BJ (cell line): ENCODE measurements at regions not wholly inside any gene's neighbourhood (a gene's known extent, or its start where the extent isn't known, plus 50 kb on each side); places are given as distances from the start of the nearest gene placed in this dataset.

Source experiments
- CTCF ChIA-PET: fragments of 350-600 bp; formaldehyde crosslinking; extraction: SDS; loops from one replicate; lab custom pipeline; 2021; ENCODE audit warnings: antibody characterized with exemption, inconsistent platforms; lab: Yijun Ruan, JAX
- POLR2A ChIA-PET: fragments of 300-600 bp; sonication (Branson Sonifier 250); formaldehyde crosslinking; extraction: SDS; loops from one replicate; lab custom pipeline; 2021; ENCODE audit warnings: antibody characterized with exemption; lab: Charles Lee
- DNase-seq: peaks from one replicate; pipeline ENCODE4 v3.0.0-alpha.2; 2011; ENCODE audit warnings: low read depth
- H3K27me3 ChIP-seq: 2 replicates; pipeline ENCODE4 v1.6.0; 2011; ENCODE audit warnings: low read length; ENCODE audit not compliant: control insufficient read depth, insufficient read depth
- H3K36me3 ChIP-seq: 2 replicates; pipeline ENCODE4 v1.5.1; 2011; ENCODE audit warnings: low read length; ENCODE audit not compliant: control insufficient read depth, insufficient read depth
- H3K4me3 ChIP-seq: 2 replicates; pipeline ENCODE4 v1.5.1; 2011; ENCODE audit warnings: low read depth, mild to moderate bottlenecking, control low read depth, low read length
- CTCF ChIP-seq: IDR thresholded peaks from 2 replicates; pipeline ENCODE4 v1.5.1; 2011; ENCODE audit warnings: low read depth, mild to moderate bottlenecking, control low read depth, inconsistent platforms, low read length, moderate library complexity; ENCODE audit not compliant: insufficient read depth

GRCh38 chr7:52309631-52310030 is 725.8 kb upstream of the POM121L12 start:
- ChIA-PET POLR2A (no interaction called here), CTCF (no interaction called here)
- no peaks in the 10 kb centered on the region for H3K36me3 ChIP-seq
- no peak for TF ChIP-seq CTCF
- H3K4me3 ChIP-seq, result no peak overlapping the region
- no peak for DNase-seq
- H3K27me3 ChIP-seq, result no peaks in the 10 kb centered on the region

- H3K36me3 ChIP-seq, result no peaks in the 10 kb centered on the region
- no peaks in the 10 kb centered on the region for H3K27me3 ChIP-seq
- CTCF ChIA-PET, result no interaction called here
- DNase-seq, result no peak
- POLR2A ChIA-PET, result no interaction called here
- H3K4me3 ChIP-seq, result no peak overlapping the region
- no peak for TF ChIP-seq CTCF
Measured at GRCh38 chr7:52302765-52303520, 732.5 kb upstream of the POM121L12 start.

DNA sequence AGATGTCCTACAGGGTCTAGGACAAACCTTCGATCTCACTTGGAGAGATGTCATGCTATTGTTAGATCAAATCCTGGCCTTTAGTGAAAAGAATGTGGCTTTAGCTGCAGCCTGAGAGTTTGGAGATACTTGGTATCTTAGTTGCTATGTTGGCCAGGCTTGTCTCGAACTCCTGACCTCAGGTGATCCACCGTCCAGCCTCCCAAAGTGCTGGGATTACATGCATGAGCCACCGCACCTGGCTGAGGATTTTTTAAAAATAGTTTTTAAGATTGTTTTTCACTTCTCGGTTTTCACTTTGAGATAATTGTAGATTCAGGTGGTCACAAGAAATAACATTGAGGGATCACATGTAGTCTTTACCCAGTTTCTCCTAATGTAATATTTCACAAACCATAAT is 738.3 kb upstream of the POM121L12 start:
- no peaks in the 10 kb centered on the region for H3K36me3 ChIP-seq
- CTCF ChIA-PET, result no interaction called here
- POLR2A ChIA-PET, result no interaction called here

GRCh38 chr7:52294942-52295341 is 740.5 kb upstream of the POM121L12 start:
- no peak for TF ChIP-seq CTCF
- no peak for DNase-seq
- CTCF ChIA-PET, result no interaction called here

More for the DNA sequence above, 738.3 kb upstream of the POM121L12 start:
- TF ChIP-seq CTCF, result no peak
- Histone ChIP-seq H3K27me3 (no peaks in the 10 kb centered on the region), H3K4me3 (no peak overlapping the region)
- DNase-seq, result no peak

DNA sequence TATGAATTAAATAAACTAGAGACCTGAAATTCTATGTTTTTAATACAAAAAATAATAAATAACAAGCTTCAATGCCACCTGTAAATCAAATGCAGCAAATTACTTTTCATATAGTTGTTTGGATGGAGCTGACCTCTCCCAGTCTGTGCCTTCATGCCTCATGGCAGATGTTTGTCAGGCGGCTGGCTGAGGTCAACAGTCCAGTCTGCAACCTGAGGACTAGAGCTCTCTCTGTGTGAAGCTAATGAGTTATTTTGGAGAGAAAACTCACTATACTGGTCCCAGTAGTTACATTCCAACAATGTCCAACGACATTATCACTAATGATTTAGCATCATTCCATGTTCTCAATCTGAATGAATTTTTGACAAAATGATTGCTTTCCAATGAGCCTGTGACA is 746.2 kb upstream of the POM121L12 start:
- DNase-seq, result no peak

More at GRCh38 chr7:52294942-52295341, 740.5 kb upstream of the POM121L12 start:
- Histone ChIP-seq H3K4me3 (no peak overlapping the region), H3K36me3 (no peaks in the 10 kb centered on the region), H3K27me3 (no peaks in the 10 kb centered on the region)
- POLR2A ChIA-PET, result no interaction called here

More for the DNA sequence above, 746.2 kb upstream of the POM121L12 start:
- TF ChIP-seq CTCF, result no peak
- no peaks in the 10 kb centered on the region for H3K36me3 ChIP-seq
- ChIA-PET CTCF (interaction anchor here (0.6 kb wide), 1 partner anchor 886 kb away, joined by 3 read pairs; no protein-coding TSS in a partner anchor), POLR2A (no interaction called here)
- no peaks in the 10 kb centered on the region for H3K27me3 ChIP-seq
- no peak overlapping the region for H3K4me3 ChIP-seq
